GM18517 (cell line): ENCODE measurements at regions not wholly inside any gene's neighbourhood (a gene's known extent, or its start where the extent isn't known, plus 50 kb on each side); places are given as distances from the start of the nearest gene placed in this dataset.
"Not testable (repeated sequence)": the region's sequence is repeated elsewhere in the genome, so short reads cannot be mapped to it uniquely, and the experiment has no call there.

Experiments
- ATAC-seq: cut with Tn5 transposase; IDR thresholded peaks from one replicate; pipeline ENCODE4 v1.9.1; 2021; ENCODE audit warnings: mild to moderate bottlenecking, moderate library complexity; ENCODE audit not compliant: unreplicated experiment

DNA sequence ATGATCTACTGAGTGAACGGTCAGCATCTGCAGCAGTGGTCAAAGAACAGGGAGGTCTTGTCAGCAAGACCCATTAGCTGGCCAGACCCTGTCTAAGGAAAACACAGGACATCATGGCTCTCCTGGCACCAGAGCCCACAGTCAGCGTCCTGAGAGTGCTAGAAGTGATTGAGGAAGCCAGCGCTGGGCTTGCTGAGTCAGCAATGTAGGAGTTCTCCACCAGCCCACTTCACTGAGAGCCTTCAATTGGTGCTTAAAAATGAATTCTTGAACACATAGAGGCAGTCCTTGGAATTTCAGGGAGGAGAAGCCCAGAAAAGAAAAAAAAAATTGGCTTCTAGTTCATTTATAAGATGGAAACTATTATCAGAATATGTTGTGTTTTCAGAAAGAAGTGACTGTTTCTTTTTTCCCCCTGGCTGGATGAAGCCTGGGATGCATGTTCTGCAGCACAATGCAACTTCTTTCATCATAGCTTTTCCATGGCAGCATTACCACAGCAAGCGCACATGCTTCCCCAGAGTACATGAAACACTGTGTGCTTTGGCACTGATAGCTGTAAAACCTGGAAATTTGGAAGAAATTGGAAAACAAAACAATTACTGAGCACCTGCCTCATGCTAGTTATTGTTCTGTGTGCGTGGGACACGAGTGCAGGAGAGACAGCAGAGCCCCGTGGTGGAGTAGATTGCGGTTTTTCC, 899.9 kb downstream of the C6orf118 start:
- ATAC-seq: no peak

DNA sequence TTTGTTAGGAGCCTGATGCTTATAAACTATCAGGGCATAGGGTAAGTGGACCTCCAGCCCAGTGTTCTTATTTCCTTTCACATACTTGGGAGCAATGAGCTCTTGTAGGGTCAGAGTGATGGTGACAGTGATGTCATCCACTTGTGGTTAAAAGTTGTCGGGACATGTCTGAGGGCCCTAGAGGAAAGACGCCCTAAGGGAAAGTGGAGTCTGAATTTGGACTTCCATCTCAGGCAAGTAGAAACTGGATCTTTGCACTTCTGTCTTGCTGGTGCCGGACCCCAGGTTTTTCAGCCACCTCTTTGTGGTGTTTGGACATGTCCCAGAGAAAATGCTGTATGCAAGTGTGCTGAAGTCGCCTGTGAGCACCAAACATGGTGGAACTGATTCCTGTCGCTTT, 900.5 kb downstream of the C6orf118 start:
- ATAC-seq: no peak

GRCh38 chr6:164404812-164405488, 904.5 kb downstream of the C6orf118 start:
- no peak for ATAC-seq

DNA sequence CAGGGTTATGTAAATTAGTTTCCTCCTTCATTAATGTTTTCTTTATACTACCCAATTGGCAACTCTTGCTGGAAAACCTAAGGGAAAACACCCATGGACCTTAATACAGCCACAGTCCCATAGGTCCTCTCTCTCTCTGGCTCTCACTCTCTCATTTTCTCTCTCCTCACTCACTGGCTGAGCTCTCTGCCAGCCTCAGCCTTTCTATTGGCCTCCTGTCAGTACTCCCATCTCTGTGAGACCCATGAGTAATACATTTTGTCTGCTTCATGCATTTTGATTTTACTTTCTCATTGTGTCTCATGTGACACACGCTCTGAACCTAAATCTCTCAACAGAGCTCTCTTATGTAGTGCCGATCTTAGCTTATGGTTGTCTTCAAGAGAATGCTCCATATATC, 907.5 kb downstream of the C6orf118 start:
- ATAC-seq: no peak

DNA sequence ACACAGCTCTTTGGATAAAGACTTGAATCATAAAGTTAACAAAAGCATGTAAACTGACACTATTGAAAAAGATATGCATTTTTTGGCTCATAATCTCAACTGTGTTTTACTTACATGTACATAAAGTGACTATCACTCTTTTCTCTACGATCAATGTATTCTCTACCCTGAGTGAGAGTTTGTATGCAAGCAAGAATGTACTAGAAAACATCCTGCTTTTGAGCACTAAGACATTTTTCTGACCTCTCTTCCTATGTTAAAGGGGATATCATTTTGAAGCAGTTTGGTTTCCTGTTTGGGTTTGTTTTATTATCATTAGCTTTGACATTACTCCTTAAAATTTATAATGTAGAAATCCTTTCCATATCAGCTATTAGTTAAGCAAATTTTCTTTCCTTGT, 910.8 kb downstream of the C6orf118 start:
- no peak for ATAC-seq

DNA sequence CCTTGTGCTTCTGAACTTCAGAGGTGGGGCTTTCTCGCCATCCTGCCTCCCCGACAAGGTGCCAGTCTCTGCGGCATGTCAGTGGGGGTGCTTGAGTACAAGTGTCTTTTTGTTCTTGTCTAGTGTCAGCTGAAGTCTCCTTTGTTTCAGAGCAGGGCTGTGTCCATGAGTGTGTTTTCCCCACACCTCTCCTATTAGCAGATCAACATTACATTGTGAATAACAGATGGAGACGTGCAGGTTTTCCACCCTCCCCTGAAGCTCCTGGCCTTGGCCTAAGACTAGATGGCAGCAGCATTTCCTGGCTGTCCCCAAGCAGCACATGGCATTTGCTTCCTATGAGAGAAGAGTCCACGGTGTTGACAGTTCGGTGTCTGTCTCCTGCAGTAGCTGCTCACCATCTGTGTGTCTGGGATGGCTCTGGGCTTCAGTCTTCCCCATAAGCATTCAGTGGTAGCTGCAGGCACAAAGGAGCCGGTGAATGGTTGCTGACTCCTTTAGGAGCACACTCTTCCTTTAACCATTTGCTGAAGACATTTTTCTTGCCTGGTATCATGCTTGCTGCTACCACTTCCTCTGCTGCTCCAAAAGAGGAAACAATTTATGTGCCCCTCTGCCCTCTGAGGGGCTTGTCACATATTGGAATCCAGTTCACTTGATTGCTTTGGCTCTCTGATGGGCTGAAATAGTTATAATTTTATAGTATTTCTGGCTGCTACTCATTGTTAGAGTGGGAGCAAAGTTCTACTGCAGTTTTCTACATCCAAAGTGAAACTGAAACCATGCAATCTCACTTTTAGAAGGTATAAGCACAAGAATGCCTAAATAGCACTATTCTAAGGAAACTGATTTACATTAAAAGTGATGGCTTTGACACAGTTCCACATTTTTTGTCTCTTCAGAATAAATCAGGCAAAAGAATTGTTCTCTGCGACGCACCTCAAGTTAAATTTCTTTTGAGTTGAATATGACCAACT, 913.0 kb downstream of the C6orf118 start:
- ATAC-seq: peak; percentile 60

DNA sequence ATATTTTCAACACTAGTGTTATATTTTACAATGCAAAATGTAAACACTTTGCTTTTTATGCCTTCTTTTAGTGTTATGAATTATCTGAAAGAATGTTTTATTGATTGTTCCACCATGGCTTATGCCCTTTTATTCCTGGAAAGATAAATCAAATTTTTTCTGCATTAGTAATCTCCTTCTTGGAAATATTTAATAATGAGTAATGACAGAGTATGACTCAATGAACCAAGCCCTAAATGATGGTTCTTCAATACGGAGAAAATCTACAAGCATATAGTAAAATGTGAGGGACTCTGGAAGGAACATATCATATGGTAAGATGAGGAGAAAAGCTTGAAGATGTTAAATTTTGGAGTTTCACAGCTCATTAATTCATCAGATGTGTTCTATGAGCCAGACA, 929.6 kb downstream of the C6orf118 start:
- ATAC-seq: no peak

- ATAC-seq: no peak
Measured at GRCh38 chr6:164378330-164378729, 931.1 kb downstream of the C6orf118 start.

DNA sequence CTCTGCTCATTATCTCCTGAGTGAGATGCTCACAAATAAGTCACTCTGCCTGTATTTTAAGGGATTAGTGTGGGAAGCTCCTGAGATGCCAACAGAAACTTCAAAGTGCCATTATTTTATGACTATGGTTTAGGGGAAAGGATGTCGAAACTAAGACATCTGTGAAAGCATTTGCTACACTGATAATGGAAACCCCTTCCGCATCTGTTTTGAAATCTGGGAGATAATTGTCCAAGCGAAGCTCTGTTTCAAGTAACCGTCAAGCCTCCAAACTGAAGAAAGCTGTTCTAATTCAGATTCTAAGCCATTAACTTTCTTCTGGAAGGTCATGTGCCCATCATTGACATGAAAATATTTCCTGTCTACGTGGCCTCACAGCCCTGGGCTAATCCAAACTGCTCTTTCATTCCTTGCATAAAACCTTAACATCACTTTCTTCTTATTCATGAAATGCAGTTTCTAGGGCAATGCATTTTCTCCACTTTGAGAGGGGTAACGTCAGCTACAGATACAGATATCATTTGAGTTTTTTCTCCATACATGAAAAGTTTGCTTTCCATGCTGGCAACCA, 932.0 kb downstream of the C6orf118 start:
- no peak for ATAC-seq

DNA sequence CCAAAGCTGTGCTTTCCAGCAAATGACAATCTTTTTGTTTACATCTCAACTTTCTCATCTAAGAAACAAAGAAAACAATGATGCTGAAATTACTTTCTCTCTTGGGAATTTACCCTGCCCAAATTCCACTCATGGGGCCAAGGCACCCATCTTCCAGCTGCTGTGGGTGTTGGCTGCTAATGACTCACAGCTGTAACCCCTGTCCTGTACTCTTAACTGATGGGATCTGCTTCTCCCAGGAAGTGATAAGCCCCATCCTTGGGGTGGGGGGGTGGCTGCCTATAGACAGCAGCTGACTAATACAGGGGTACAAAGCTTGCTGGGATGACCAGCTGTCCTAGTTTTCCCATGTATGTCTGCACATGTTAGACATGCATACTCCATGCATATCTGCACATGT, 938.6 kb downstream of the C6orf118 start:
- ATAC-seq: no peak

DNA sequence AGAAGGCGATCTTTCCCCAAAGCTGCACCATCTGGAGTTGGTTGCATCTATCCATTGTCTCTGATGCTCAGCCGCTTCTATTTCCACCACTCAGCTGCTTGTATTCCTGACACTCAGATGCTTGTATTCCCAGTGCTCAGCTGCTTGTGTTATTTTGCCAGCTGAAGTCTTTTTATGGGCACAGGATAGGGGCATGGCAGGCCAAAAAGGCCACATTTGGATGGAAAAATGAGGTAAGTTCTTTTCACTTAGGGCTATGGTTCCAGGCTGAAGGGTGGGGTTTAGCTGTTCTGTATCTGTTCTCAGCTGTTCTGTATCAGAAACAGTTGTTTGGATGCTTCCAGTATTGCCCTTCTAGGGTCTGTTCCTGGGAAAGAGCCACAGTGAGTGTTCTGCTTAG, 944.9 kb downstream of the QKI start:
- no peak for ATAC-seq

- ATAC-seq: no peak
Measured at GRCh38 chr6:164359036-164359435, 944.5 kb downstream of the QKI start.

GRCh38 chr6:164356814-164357213, 942.3 kb downstream of the QKI start:
- no peak for ATAC-seq

DNA sequence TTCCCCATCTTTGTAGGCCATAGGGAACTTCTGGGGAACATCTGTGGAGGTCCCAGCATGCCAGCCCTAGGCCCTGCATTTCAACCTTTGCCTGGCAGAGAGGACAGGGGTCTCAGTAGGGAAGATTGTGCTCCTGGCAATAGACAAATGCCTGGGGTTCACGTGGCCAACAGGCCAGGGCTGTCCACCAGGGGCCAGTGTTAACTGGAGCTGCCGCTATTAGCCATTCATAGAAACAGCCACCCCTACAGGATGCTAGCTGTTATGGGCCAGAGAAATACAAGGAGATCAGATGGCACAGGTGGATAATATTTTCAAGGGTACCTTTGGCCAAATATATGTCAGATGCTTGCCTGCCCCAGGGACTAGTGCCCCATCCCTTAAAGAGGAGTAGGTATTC, 932.9 kb downstream of the QKI start:
- no peak for ATAC-seq

- no peak for ATAC-seq
Measured at GRCh38 chr6:164346631-164347030, 932.1 kb downstream of the QKI start.

GRCh38 chr6:164345806-164346496, 931.4 kb downstream of the QKI start:
- ATAC-seq: no peak

GRCh38 chr6:164345327-164345726, 930.8 kb downstream of the QKI start:
- no peak for ATAC-seq

GRCh38 chr6:164344801-164345291, 930.3 kb downstream of the QKI start:
- ATAC-seq: no peak

DNA sequence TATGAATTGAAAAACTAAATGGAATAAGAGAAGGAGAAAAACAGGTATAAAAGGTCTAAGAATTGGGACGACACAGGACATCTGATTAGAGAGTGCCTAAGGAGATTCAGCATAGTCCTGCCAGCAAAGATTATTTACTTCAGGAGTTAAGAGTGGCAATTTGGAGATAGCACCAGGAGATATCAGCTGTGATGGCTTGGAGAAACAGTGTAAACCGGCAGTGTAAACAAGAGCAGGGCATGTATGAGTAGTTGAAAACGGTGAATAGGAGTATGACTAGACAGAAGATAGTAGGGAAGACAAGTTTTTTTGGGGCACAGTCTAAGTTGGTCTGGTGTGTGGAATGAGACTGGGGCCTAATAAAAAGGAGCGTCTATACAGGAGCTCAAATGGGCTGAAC, 924.9 kb downstream of the QKI start:
- ATAC-seq: not testable (repeated sequence)

- no peak for ATAC-seq
Measured at GRCh38 chr6:164337925-164338397, 923.4 kb downstream of the QKI start.
